Motor neuron (in vitro differentiated cells): ENCODE measurements at regions not wholly inside any gene's neighbourhood (a gene's known extent, or its start where the extent isn't known, plus 50 kb on each side); places are given as distances from the start of the nearest gene placed in this dataset.

Experiments
- ATAC-seq, 8 experiments: fragments of 200-7000 bp; cut with Tn5 transposase; replicated peaks in 6 of 8; 2 replicates each; pipeline ENCODE4 v1.8.0; 2021; ENCODE audit warnings: mild to moderate bottlenecking in 8 of 8, moderate library complexity in 8 of 8
- H3K27ac ChIP-seq, 2 donors: fragments of 250-450 bp; sonication (Bioruptor Pico); 2 replicates each; pipeline ENCODE4 v1.9.0; 2021; ENCODE audit warnings: antibody characterized with exemption in 2 of 2, mild to moderate bottlenecking in 2 of 2, moderate library complexity in 1 of 2
- H3K4me1 ChIP-seq, 2 donors: fragments of 250-450 bp; sonication (Bioruptor Pico); replicated peaks in 1 of 2; 2 replicates each; pipeline ENCODE4 v1.6.1; 2021; ENCODE audit warnings: antibody characterized with exemption in 2 of 2, mild to moderate bottlenecking in 2 of 2, moderate library complexity in 1 of 2
- H3K4me3 ChIP-seq, 5 donors: fragments of 250-450 bp; sonication (Bioruptor Pico); 2 replicates each; pipeline ENCODE4 v1.9.0; 2021; ENCODE audit warnings: antibody characterized with exemption in 5 of 5, mild to moderate bottlenecking in 5 of 5, moderate library complexity in 4 of 5
- WGBS, 10 experiments: fragments of 450-650 bp; shearing (Covaris generic); methylation state at CpG; one replicate each; pipeline ENCODE4 v1.0.0; 2022; 5-methylcytosine and 5-hydroxymethylcytosine counted together
- in situ Hi-C, 9 experiments: fragments of 400-800 bp; cut with MboI; loops; one replicate each; pipeline ENCODE4 v1.15.0; 2021; ENCODE audit warnings: low sequenced_read_pairs in 9 of 9, low pct_unique_long_range_greater_than_20kb in 2 of 9; ENCODE audit not compliant: unreplicated experiment in 9 of 9

DNA sequence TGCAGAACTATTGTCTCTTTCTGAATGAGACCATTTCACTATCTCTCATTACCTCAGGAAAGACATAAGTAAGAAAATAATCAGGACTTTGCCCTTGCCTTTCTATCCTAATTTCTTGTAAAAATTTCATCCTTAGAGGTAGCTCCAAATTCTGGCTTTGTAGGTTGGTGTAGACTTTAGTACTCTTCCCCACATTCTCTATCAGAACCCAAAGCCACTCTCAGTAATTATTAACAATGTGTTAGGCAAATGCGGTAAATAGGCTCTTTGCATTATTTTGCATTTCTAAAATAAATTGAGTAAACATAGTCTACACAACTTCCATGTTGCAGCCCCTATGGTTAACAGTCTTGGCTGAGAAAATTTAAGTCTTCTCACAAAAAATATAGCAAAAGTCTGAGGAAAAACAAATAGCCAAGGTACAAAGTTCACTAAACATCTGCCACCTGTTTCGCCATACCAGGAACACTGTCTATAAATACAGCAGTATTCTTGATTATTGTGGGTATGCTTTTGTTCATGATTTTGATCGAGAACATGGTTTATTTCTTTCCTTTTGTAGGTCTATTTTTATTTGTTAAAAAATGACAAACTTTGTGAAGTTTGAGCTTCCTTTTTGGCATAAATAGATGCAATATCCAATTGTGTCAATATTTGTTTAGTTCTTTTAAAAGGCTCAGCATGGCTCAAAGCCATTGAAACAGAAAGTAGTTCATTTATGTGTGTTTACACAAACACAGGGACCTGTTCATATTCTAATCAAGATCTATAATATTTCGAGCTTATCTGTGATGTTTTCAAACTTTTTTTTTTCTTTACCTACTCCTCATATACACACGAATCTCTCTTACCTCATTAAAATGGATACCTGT is 1061.5 kb downstream of the CNTNAP5 start:
- Histone ChIP-seq H3K4me3 (no peak overlapping the region), H3K27ac (no peak overlapping the region), H3K4me1 (peaks cover 0 to 2% of the 10 kb centered on the region in 2 donors)
- ATAC-seq: no peak
- WGBS, 10 experiments: 0 to 88% (median 46%) methylated on average over 2 to 5 of the region's 5 CpGs
- in situ Hi-C loops: no loop called here

DNA sequence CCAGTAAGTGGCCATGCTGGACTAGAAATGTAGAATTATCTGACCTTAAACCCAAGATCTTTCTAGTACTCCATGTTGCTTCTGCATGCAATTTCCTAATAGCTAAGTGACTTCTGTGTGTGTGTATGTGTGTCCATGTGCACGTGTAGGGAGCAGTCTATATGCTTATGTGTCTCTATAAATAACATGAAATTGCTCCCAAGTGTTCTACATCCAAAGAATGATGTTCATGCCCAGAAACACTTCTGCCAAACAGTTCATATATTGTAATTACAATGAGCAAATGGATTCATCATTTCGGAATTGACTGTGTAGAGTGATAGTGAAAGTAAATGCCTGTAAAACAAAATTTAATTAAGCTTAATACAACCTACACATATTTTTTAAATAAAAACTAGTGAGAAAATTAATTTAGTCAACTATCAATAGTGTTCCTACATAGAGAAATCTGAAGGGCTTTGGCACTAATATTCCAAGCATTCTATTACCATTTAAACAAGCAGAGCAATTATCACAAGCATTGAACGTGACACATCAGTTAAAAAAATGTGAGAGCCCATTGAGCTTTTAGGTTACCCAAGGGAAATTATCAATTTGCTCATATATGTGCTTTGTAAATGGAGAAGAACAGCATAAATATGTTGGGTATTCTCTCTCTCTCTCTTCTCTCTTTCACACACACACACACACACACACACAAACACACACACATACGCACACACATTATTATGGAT is 1067.4 kb downstream of the CNTNAP5 start:
- Histone ChIP-seq H3K4me3 (no peak overlapping the region), H3K4me1 (peaks cover 0 to 14% of the 10 kb centered on the region in 2 donors), H3K27ac (no peak overlapping the region)
- peak in 3 of 8 experiments; percentile 43 to 88 (median 44) for ATAC-seq
- 0 to 77% (median 44%) methylated on average over 1 to 4 of the region's 4 CpGs for WGBS, 10 experiments
- in situ Hi-C loops: no loop called here

DNA sequence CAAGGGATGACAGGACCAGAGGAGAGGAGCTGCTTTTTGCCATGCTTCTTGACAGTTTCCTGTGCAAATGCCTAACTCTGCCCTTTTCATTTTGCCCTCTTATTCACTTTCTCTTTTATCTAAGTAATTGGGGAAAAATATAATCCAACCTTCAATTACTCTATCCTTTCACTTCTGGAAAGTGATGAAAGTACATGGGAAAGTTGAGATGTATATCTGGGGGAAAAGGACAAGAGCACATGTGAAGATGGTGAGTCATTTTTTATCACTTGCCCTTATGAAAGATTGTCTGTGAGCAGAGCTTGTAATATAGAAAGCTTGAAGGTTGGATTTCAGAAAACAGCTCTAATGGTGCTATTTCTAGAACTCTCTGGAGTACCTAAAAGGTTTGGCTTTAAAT is 1070.7 kb downstream of the CNTNAP5 start:
- no peak for ATAC-seq
- no peak overlapping the region for H3K27ac ChIP-seq
- no peak overlapping the region for H3K4me3 ChIP-seq
- H3K4me1 ChIP-seq: peaks cover 0 to 14% of the 10 kb centered on the region in 2 donors
- in situ Hi-C loops: no loop called here

DNA sequence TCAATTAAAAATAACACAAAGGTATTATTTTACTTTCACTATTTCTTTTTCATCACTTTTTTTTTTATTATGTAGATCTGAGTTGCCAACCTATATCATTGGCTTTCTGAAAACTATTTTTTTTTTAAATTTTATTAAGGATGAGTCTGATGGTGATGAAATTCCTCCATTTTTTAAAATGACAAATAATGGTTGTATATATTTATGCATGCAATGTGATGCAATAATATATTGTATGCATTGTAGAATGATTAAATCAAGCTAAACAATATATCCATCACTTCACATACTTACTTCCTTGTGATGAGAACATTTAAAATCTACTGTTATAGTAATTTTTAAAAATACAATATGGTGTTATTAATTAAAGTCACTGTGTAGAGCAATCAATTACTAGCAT is 1081.6 kb downstream of the CNTNAP5 start:
- in situ Hi-C loops: no loop called here
- H3K4me3 ChIP-seq: no peak overlapping the region

DNA sequence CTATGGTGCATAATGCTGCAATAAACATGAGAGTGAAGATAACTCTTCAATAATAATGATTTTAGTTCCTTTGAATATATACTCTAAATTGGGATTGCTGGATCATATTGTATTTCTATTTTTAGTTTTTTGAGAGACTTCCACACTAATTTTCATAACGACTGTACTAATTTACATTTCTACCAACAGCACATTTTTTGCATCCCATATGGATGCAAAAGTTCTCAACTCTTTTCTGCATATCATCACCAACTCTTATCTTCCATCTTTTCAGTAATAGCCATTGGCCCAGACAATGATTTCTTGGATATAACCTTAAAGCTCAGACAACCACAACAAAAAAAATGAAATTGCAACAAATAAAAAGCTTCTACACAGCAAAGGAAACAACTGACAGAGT is 1082.4 kb downstream of the CNTNAP5 start:
- no peak for ATAC-seq
- WGBS, 10 experiments: 0 to 100% (median 64%) methylated on average over 1 of the region's 1 CpG; no CpG with 5 or more reads in 1 of the 10 experiments
- Histone ChIP-seq H3K27ac (no peak overlapping the region), H3K4me3 (no peak overlapping the region), H3K4me1 (no peaks in the 10 kb centered on the region)
- in situ Hi-C loops: no loop called here

More for the DNA sequence above, 1081.6 kb downstream of the CNTNAP5 start:
- Histone ChIP-seq H3K4me1 (no peaks in the 10 kb centered on the region), H3K27ac (no peak overlapping the region)
- no peak for ATAC-seq

DNA sequence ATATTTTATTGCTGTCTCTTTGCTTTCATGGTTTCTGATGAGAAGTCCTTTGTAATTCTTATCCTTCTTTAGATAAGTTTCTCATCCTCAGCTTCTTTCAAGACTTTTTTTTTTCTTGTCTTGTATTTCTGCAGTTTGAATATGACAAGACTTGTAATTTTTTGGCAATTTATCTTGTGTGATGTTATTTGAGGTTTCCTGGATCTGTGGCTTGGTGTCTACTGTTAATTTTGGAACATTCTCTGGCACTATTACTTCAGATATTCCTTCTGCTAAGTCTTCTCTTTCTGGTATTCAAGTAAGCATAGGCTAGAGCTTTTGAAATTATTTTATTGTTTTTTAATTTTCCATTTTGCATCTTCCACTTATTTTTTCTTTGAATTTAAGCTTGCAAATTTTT is 1083.2 kb downstream of the CNTNAP5 start:
- H3K27ac ChIP-seq: no peak overlapping the region
- in situ Hi-C loops: no loop called here
- no peak overlapping the region for H3K4me3 ChIP-seq
- no peak for ATAC-seq
- no peaks in the 10 kb centered on the region for H3K4me1 ChIP-seq

DNA sequence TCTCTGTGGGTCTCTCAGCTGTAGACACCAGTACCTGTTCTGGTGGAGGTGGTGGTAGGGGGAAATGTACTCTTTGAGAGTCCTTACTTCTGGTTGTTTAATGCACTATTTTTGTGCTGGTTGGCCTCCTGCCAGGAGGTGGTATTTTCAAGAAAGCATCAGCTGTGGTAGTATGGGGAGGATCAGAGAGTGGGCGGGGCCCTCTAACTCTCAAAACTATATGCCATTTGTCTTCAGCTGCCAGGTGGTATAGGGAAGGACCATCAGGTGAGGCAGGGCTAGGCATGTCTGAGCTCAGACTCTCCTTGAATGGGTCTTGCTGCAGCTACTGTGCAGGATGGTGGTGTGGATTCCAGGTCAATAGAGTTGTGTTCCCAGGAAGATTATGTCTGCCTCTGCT is 1100.8 kb downstream of the CNTNAP5 start:
- no peak overlapping the region for H3K27ac ChIP-seq
- in situ Hi-C loops: no loop called here
- ATAC-seq: no peak
- no peak overlapping the region for H3K4me3 ChIP-seq
- no peaks in the 10 kb centered on the region for H3K4me1 ChIP-seq
- WGBS, 10 experiments: 86 to 100% (median 93%) methylated on average over 1 of the region's 1 CpG; no CpG with 5 or more reads in 6 of the 10 experiments

DNA sequence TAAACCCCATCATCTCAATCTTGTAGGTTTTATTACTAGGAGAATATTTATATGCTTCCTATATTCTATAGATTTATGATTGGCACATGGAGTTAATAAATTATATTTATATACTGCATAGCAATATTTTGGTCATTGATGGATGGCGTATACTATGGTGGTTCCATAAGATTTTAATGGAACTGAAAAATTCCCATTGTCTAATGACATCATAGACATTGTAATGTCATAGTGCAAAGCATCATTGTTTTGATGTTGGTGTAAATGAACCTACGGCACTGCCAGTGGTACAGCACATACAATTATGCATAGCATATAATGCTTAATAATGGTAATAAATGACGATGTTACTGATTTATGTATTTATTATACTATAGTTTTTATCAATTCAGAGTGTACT is 1135.9 kb downstream of the CNTNAP5 start:
- ATAC-seq: no peak
- Histone ChIP-seq H3K4me3 (no peak overlapping the region), H3K4me1 (no peaks in the 10 kb centered on the region), H3K27ac (no peak overlapping the region)
- WGBS, 10 experiments: 20 to 95% (median 78%) methylated on average over 1 to 3 of the region's 3 CpGs; no CpG with 5 or more reads in 1 of the 10 experiments
- in situ Hi-C loops: no loop called here

DNA sequence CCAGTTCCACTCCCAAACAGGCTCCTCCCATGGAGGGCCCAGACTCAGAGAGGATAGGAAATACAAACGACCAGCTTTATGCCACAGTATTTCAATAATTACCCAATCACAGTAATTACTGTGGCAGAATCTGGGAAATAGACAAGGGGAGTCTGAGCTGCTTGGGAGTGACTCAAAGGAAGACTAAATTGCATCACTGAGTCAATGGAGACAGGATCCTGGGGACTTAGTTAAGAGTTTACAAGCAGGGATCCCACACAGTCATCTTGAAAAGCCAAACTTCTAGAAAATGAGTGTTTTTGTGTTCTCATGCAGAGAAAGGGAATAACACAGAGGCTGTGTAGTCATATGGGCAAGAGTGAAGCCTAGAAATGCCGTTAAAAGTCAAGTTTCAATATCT is 1142.1 kb downstream of the CNTNAP5 start:
- no peak overlapping the region for H3K27ac ChIP-seq
- WGBS, 10 experiments: 0 to 100% (median 42%) methylated on average over 1 to 2 of the region's 2 CpGs; no CpG with 5 or more reads in 4 of the 10 experiments
- in situ Hi-C loops: no loop called here

DNA sequence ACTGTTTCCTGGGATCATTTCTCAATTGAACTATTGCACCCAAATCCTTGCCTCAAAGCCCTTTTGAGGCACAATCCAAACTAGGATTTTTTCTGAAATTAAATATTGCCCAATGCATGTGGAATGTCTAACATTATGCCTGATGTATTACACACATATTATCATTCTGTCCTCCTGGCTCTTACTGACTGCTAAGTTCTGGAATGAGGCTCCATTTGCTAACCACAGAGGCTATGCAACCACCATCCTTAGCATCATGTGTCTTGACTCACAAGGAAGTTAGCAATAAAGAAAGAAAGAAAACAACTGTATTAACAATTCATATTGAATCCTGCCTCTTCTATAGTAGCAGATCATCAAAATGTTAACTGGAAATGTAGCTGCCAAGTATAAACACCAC is 1142.7 kb downstream of the CNTNAP5 start:
- peak in 2 of 8 experiments; percentile 24 to 91 for ATAC-seq
- no peaks in the 10 kb centered on the region for H3K4me1 ChIP-seq
- no peak overlapping the region for H3K4me3 ChIP-seq
- in situ Hi-C loops: no loop called here
- H3K27ac ChIP-seq: no peak overlapping the region

More for the DNA sequence above, 1142.1 kb downstream of the CNTNAP5 start:
- no peak overlapping the region for H3K4me3 ChIP-seq
- no peaks in the 10 kb centered on the region for H3K4me1 ChIP-seq
- ATAC-seq: no peak

DNA sequence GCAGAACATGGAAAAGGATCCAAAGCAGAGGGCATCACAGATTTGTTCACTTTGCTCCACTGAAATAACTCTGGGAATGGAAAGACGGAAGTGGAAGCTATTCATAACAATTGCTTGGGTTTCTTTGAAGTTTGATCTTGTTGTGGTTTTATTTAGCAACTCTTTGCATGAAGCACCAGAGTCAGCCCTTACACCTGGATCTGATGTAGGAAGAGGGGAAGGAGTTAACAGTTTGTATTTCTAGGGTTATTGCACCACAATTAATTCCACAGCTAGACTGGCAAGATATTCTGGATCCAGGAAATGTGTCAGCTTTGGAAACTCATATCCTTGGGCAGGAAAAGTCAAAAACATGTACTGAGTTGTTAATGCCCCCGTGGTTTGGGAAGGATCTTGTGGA is 1143.4 kb downstream of the CNTNAP5 start:
- Histone ChIP-seq H3K4me1 (no peaks in the 10 kb centered on the region), H3K4me3 (no peak overlapping the region), H3K27ac (no peak overlapping the region)
- in situ Hi-C loops: no loop called here
- no peak for ATAC-seq
- WGBS, 10 experiments: 0 to 93% (median 33%) methylated on average over 1 to 2 of the region's 2 CpGs; no CpG with 5 or more reads in 4 of the 10 experiments

DNA sequence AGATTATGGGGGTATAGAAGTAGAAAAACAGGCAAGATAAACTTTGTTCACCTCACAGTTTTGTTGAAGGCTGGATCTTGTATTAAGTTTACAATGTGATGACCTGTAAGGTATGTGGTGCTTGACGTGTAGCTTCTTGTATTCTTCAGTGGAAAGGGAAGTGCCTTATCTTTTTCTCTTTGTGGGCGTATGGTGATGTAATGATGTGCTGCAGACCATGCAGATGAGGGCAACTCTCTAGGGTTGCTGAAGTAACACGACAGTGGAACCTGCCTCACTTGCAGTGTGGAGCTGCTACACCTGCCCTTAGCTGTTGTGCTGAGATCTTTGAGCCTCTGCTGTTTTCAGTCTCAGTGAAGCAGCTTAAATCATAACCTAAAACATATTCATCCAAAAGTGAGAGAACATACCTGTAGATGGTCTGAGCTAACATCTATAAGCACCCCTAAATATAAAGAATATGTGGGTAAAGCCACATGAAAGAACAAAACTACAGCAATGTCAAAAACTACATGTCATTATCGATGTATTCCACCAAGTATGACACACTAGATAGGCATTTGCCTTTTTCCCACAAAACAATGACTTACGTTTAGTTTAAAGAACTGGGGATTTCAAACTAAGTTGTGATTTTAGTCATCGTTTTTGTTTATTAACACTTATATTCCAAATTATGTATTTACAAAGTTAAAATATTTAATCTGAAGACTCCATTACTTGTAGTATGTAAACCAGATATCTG is 1144.1 kb downstream of the CNTNAP5 start:
- Histone ChIP-seq H3K4me3 (no peak overlapping the region), H3K4me1 (no peaks in the 10 kb centered on the region), H3K27ac (no peak overlapping the region)
- WGBS, 10 experiments: 6 to 91% (median 73%) methylated on average over 3 to 6 of the region's 6 CpGs
- in situ Hi-C loops: no loop called here
- ATAC-seq: no peak

DNA sequence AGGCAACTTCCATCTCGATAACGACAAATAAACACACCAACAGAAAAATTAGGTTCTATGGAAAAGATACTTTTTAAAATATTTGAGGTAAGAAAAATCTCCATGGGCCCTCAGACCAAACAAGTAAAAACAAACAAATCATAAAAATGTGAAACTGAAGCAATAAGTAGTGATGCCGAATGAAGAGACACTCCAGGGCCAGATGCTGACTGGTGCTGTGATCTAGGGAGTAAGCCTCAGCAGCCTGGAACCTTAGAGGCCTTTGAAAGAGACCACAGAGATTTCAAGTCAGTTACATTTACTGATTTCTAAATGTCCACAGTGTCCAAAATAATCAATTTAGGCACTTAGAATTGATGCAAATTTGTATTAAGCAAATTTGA is 1144.7 kb downstream of the CNTNAP5 start:
- H3K27ac ChIP-seq: no peak overlapping the region
- in situ Hi-C loops: no loop called here
- ATAC-seq: no peak
- no peak overlapping the region for H3K4me3 ChIP-seq
- no peaks in the 10 kb centered on the region for H3K4me1 ChIP-seq
- 5 to 100% (median 80%) methylated on average over 1 to 3 of the region's 3 CpGs; no CpG with 5 or more reads in 1 of the 10 experiments for WGBS, 10 experiments
